GM23248 (cell line): ENCODE measurements at regions not wholly inside any gene's neighbourhood (a gene's known extent, or its start where the extent isn't known, plus 50 kb on each side); places are given as distances from the start of the nearest gene placed in this dataset.

Experiments
- DNase-seq: peaks from one replicate; pipeline ENCODE4 v3.0.0-alpha.2; 2015
- H2AFZ ChIP-seq: fragments of 200-600 bp; sonication (generic); 2 replicates; pipeline ENCODE4 v1.6.1; 2016; ENCODE audit warnings: antibody characterized with exemption
- H3F3A ChIP-seq: fragments of 200-600 bp; sonication (generic); 2 replicates; pipeline ENCODE4 v1.6.1; 2016; ENCODE audit warnings: mild to moderate bottlenecking, antibody characterized with exemption, mixed run types; ENCODE audit not compliant: insufficient read depth
- H3K27ac ChIP-seq: fragments of 200-600 bp; sonication (generic); 2 replicates; pipeline ENCODE4 v1.5.1; 2016; ENCODE audit warnings: mild to moderate bottlenecking
- H3K27me3 ChIP-seq: fragments of 200-600 bp; sonication (generic); replicated peaks from 2 replicates; pipeline ENCODE4 v1.6.1; 2016; ENCODE audit warnings: mild to moderate bottlenecking; ENCODE audit not compliant: insufficient read depth
- H3K36me3 ChIP-seq: fragments of 200-600 bp; sonication (generic); 2 replicates; pipeline ENCODE4 v1.6.1; 2016; ENCODE audit warnings: low read depth, mild to moderate bottlenecking
- H3K4me1 ChIP-seq: fragments of 200-600 bp; sonication (generic); 2 replicates; pipeline ENCODE4 v1.6.1; 2016; ENCODE audit warnings: mild to moderate bottlenecking; ENCODE audit not compliant: insufficient read depth
- H3K4me2 ChIP-seq: fragments of 200-600 bp; sonication (generic); one replicate; pipeline ENCODE4 v1.6.1; 2016; ENCODE audit warnings: mild to moderate bottlenecking; ENCODE audit not compliant: unreplicated experiment
- H3K4me3 ChIP-seq: fragments of 200-600 bp; sonication (generic); 2 replicates; pipeline ENCODE4 v1.5.1; 2016; ENCODE audit warnings: mild to moderate bottlenecking
- H3K79me2 ChIP-seq: fragments of 200-600 bp; sonication (generic); 2 replicates; pipeline ENCODE4 v1.6.1; 2016; ENCODE audit warnings: mild to moderate bottlenecking; ENCODE audit not compliant: insufficient read depth
- H3K9ac ChIP-seq: fragments of 200-600 bp; sonication (generic); 2 replicates; pipeline ENCODE4 v1.6.1; 2016; ENCODE audit warnings: mild to moderate bottlenecking
- H3K9me2 ChIP-seq: fragments of 200-600 bp; sonication (generic); 2 replicates; pipeline ENCODE4 v1.6.1; 2016; ENCODE audit warnings: mixed run types, mild to moderate bottlenecking, moderate library complexity; ENCODE audit not compliant: insufficient read depth
- H3K9me3 ChIP-seq: fragments of 200-600 bp; sonication (generic); one replicate; pipeline ENCODE4 v1.6.1; 2017; ENCODE audit warnings: low read depth
- H4K20me1 ChIP-seq: fragments of 200-600 bp; sonication (generic); 2 replicates; pipeline ENCODE4 v1.6.0; 2016; ENCODE audit not compliant: insufficient read depth
- EZH2 ChIP-seq: fragments of 200-600 bp; sonication (generic); IDR thresholded peaks from 2 replicates; pipeline ENCODE4 v1.6.1; 2018; ENCODE audit warnings: antibody characterized with exemption, mild to moderate bottlenecking; ENCODE audit not compliant: insufficient read depth, poor library complexity, severe bottlenecking
- EZH2phosphoT487 ChIP-seq: fragments of 200-600 bp; sonication (generic); IDR thresholded peaks from 2 replicates; pipeline ENCODE4 v1.6.1; 2018; ENCODE audit warnings: antibody characterized with exemption, moderate library complexity, mild to moderate bottlenecking, low read depth; ENCODE audit not compliant: insufficient read depth
- WGBS, 2 experiments: methylation state at CpG; one replicate each; pipeline ENCODE4 v1.1.6; 2015 to 2017; ENCODE audit warnings: low lambda C conversion rate in 2 of 2, low coverage in 1 of 2; ENCODE audit errors: missing lambda C conversion rate in 2 of 2; 5-methylcytosine and 5-hydroxymethylcytosine counted together
- in situ Hi-C: fragments of 300-500 bp; cut with MboI; formaldehyde crosslinking; loops from 2 replicates; pipeline ENCODE4 v1.15.0; 2020

- H2AFZ ChIP-seq, result no peak overlapping the region
- H3K27ac ChIP-seq, result no peak overlapping the region
- H3K79me2 ChIP-seq, result no peaks in the 10 kb centered on the region
- no peaks in the 10 kb centered on the region for H3K9me2 ChIP-seq
- in situ Hi-C loops, result no loop called here
- no peak for TF ChIP-seq EZH2phosphoT487
- no peaks in the 10 kb centered on the region for H3K4me1 ChIP-seq
- H3K9me3 ChIP-seq, result no peaks in the 10 kb centered on the region
- H3K27me3 ChIP-seq, result no peaks in the 10 kb centered on the region
- 0 out of 2 replicates have a peak, but pooled peaks cover 3% of the 10 kb centered on the region for H3K36me3 ChIP-seq
- no peak overlapping the region for H3K4me2 ChIP-seq
- H3K4me3 ChIP-seq, result no peak overlapping the region
- DNase-seq, result no peak
- no peaks in the 10 kb centered on the region for H4K20me1 ChIP-seq
- no peaks in the 10 kb centered on the region for H3F3A ChIP-seq
- 68 to 81% methylated on average over 1 of the region's 1 CpG for WGBS, 2 experiments
- H3K9ac ChIP-seq, result no peak overlapping the region
Observed at GRCh38 chr5:96501991-96502646, 69.1 kb upstream of the PCSK1 start.

- Histone ChIP-seq H2AFZ (no peak overlapping the region), H3K9ac (no peak overlapping the region), H3K9me2 (no peaks in the 10 kb centered on the region), H3K4me2 (no peak overlapping the region), H3F3A (0 out of 2 replicates have a peak, but pooled peaks cover 4% of the 10 kb centered on the region), H3K4me3 (no peak overlapping the region), H3K27me3 (no peaks in the 10 kb centered on the region), H4K20me1 (no peaks in the 10 kb centered on the region), H3K36me3 (0 out of 2 replicates have a peak, but pooled peaks cover 3% of the 10 kb centered on the region), H3K9me3 (no peaks in the 10 kb centered on the region), H3K4me1 (peaks cover under 1% of the 10 kb centered on the region), H3K79me2 (no peaks in the 10 kb centered on the region), H3K27ac (no peak overlapping the region)
- no peak for DNase-seq
- 79 to 80% methylated on average over 15 of the region's 15 CpGs for WGBS, 2 experiments
- in situ Hi-C loops, result no loop called here
- TF ChIP-seq EZH2 (no peak), EZH2phosphoT487 (no peak)
Observed at GRCh38 chr5:96503501-96504236, 70.6 kb upstream of the PCSK1 start.

GRCh38 chr5:96506376-96506775, 73.3 kb upstream of the PCSK1 start:
- no peaks in the 10 kb centered on the region for H3K9me2 ChIP-seq
- peaks cover 21% of the 10 kb centered on the region for H3K4me1 ChIP-seq
- no peak for DNase-seq
- TF ChIP-seq EZH2phosphoT487 (no peak), EZH2 (no peak)
- no peaks in the 10 kb centered on the region for H3K79me2 ChIP-seq
- no peak overlapping the region for H3K27ac ChIP-seq
- H3K4me3 ChIP-seq, result no peak overlapping the region
- H3K27me3 ChIP-seq, result no peaks in the 10 kb centered on the region
- no peaks in the 10 kb centered on the region for H3K9me3 ChIP-seq
- H3K4me2 ChIP-seq, result no peak overlapping the region
- no peak overlapping the region for H3K9ac ChIP-seq
- H3K36me3 ChIP-seq, result no peaks in the 10 kb centered on the region
- no peak overlapping the region for H2AFZ ChIP-seq
- in situ Hi-C loops, result no loop called here
- 75 to 95% methylated on average over 1 of the region's 1 CpG for WGBS, 2 experiments
- peaks cover 22% of the 10 kb centered on the region for H3F3A ChIP-seq
- H4K20me1 ChIP-seq, result no peaks in the 10 kb centered on the region

- no peaks in the 10 kb centered on the region for H3K79me2 ChIP-seq
- H3F3A ChIP-seq, result peaks cover 22% of the 10 kb centered on the region
- no peaks in the 10 kb centered on the region for H3K9me2 ChIP-seq
- DNase-seq, result no peak
- H3K4me1 ChIP-seq, result peaks cover 21% of the 10 kb centered on the region
- H3K27ac ChIP-seq, result no peak overlapping the region
- no peak overlapping the region for H2AFZ ChIP-seq
- WGBS, 2 experiments, result 86 to 89% methylated on average over 7 of the region's 7 CpGs
- in situ Hi-C loops, result no loop called here
- TF ChIP-seq EZH2, result no peak
- TF ChIP-seq EZH2phosphoT487, result no peak
- no peak overlapping the region for H3K4me2 ChIP-seq
- H3K9me3 ChIP-seq, result no peaks in the 10 kb centered on the region
- H3K36me3 ChIP-seq, result no peaks in the 10 kb centered on the region
- H4K20me1 ChIP-seq, result no peaks in the 10 kb centered on the region
- H3K27me3 ChIP-seq, result no peaks in the 10 kb centered on the region
- H3K4me3 ChIP-seq, result no peak overlapping the region
- no peak overlapping the region for H3K9ac ChIP-seq
Observed at GRCh38 chr5:96506866-96507527, 73.9 kb upstream of the PCSK1 start.
